Fibroblast of skin of left biceps (primary cell): ENCODE measurements at regions not wholly inside any gene's neighbourhood (a gene's known extent, or its start where the extent isn't known, plus 50 kb on each side); places are given as distances from the start of the nearest gene placed in this dataset.

ENCODE experiments used
- DNase-seq, 2 experiments: peaks; one replicate each; pipeline ENCODE4 v3.0.0-alpha.2; 2013; ENCODE audit warnings: low read depth in 2 of 2

- no peak for DNase-seq
Measured at GRCh38 chr5:114658194-114658593, 296.3 kb downstream of the KCNN2 start.

- DNase-seq, result no peak
Measured at GRCh38 chr5:114657342-114658130, 295.7 kb downstream of the KCNN2 start.

- DNase-seq, result no peak
Measured at GRCh38 chr5:114649878-114650277, 288.0 kb downstream of the KCNN2 start.

GRCh38 chr5:114648940-114649339, 287.1 kb downstream of the KCNN2 start:
- DNase-seq, result no peak

- no peak for DNase-seq
Measured at GRCh38 chr5:114644576-114644975, 282.7 kb downstream of the KCNN2 start.

GRCh38 chr5:114636271-114636670, 274.4 kb downstream of the KCNN2 start:
- no peak for DNase-seq

GRCh38 chr5:114634967-114635901, 273.4 kb downstream of the KCNN2 start:
- no peak for DNase-seq

- no peak for DNase-seq
Measured at GRCh38 chr5:114634517-114634916, 272.6 kb downstream of the KCNN2 start.

GRCh38 chr5:114612406-114612805, 250.5 kb downstream of the KCNN2 start:
- DNase-seq, result no peak

- DNase-seq, result no peak
Measured at GRCh38 chr5:114581136-114581535, 219.3 kb downstream of the KCNN2 start.

GRCh38 chr5:114565871-114566270, 204.0 kb downstream of the KCNN2 start:
- DNase-seq, result no peak

GRCh38 chr5:114565139-114565538, 203.3 kb downstream of the KCNN2 start:
- DNase-seq, result no peak

- no peak for DNase-seq
Measured at GRCh38 chr5:114561415-114561814, 199.5 kb downstream of the KCNN2 start.
